Activated T-cell treated with anti-CD3 and anti-CD28 coated beads, Interleukin-2, amount 50 U/mL, for 1 hour (primary cell): ENCODE measurements at regions not wholly inside any gene's neighbourhood (a gene's known extent, or its start where the extent isn't known, plus 50 kb on each side); places are given as distances from the start of the nearest gene placed in this dataset.
"Not testable (repeated sequence)": the region's sequence is repeated elsewhere in the genome, so short reads cannot be mapped to it uniquely, and the experiment has no call there.

Source experiments
- DNase-seq: peaks from one replicate; pipeline ENCODE4 v3.0.0-alpha.2; 2020

DNA sequence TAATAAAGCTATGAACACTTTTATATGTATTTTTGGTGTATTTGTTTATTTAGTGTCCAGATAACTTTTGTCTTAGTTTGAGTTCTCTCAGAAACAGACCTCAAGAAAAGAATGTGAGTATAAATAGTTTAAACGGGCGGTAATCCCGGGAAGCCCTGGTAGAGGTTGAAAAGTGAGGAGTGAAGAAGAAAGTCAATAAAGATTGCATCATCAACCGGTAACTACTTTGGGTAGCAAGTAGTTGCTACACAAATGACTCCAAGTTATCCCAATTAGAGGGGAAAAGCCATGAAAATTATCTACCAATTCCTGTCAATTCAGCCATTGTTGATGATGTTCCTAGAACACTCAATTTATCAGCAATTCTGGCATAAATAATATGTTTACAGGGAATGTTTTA lies 870.3 kb upstream of the RAG2 start:
- no peak for DNase-seq

DNA sequence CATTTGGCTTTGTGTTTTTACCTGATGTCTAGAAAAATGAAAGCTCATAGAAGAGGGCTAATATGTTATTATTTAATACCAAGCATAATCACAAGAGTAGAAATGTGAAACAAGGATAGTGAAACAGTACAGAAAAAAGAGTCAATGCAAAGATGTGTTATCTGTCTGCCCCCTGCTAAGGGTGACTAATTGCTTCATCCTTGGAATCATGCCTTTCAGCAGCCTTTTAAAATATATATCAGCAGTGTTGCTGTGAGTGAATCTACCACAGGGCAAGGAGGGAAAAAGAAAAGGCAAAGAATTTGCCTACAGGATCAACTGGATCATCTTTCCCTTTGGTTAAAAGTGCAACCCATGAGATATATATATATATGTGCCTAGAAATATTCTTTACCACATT lies 867.2 kb upstream of the RAG2 start:
- DNase-seq, result no peak

- no peak for DNase-seq
These were observed 861.4 kb upstream of the RAG2 start for GRCh38 chr11:37459456-37459855.

DNA sequence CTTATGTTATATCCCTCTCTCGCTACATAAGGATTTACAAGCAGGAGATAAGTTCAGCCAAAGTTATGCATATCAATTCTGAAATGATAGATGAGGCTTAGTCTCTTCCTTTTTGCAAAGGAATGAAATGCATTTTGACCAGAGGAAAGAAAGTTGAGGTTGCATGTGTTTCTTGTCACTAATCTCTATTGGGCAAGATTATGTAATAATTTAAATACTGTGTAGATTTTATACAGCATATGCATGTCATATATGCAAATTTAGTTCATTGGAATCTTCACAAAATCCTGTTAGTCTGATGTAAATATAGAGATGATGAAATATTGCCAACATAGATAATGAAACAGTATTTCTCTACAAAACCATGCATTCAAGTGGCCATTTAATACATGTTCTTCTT lies 858.7 kb upstream of the RAG2 start:
- DNase-seq, result no peak

DNA sequence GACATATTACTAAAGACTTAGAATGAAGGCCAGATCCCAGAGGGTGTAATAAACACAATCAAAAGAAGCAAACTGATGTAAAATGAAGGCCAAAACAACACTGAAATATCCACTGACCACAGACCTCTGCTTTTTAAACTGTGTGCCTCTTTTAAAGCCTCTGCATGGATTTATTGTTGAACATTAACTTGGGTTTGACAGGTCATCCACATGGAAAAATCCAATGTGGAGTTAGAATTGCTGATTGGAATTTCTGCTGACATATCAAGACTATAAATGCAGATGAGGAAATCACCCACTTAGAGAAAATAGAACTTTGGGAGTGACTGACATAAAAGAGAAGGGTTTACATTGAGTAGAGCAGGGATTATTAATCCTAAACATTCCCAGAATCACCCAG lies 853.9 kb upstream of the RAG2 start:
- DNase-seq, result no peak

DNA sequence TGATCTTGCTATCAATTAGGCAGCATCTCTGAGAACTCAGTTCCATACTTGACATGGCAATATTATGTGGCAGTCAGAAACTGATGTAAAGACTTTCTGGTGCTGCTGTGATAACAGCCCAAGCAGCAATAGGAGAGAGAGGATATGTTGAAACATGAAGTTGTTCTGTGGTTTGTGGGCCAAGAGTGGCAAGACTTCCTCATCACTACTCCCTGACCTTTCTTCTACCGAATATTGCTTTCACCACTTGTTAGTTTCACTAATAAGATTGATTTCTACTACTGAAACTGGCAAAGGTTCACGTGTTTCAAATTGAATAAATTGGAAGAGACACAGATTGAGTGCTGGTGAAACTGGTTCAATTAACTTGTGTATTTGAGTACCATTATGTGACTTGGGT lies 852.6 kb upstream of the RAG2 start:
- no peak for DNase-seq

DNA sequence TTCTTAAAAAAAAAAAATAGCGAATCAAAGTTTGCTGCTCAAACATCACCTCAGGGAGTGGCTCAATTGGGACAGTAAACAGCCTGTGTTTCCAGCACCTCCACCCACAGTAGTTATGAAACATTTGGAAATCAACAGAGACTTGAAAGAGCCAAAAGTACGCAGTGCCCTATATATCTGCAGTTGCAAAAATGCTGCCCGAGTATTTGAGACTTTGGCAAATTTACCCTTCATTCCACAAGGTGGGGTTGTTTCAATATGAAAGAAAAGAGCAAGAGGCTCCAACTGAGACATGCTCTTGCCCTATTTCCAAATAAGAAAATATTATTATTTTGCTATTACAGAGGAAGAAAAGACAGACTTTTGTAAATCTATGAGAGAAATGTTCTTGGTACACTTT lies 851.1 kb upstream of the RAG2 start:
- no peak for DNase-seq

GRCh38 chr11:37442576-37442975 lies 844.5 kb upstream of the RAG2 start:
- DNase-seq, result no peak

DNA sequence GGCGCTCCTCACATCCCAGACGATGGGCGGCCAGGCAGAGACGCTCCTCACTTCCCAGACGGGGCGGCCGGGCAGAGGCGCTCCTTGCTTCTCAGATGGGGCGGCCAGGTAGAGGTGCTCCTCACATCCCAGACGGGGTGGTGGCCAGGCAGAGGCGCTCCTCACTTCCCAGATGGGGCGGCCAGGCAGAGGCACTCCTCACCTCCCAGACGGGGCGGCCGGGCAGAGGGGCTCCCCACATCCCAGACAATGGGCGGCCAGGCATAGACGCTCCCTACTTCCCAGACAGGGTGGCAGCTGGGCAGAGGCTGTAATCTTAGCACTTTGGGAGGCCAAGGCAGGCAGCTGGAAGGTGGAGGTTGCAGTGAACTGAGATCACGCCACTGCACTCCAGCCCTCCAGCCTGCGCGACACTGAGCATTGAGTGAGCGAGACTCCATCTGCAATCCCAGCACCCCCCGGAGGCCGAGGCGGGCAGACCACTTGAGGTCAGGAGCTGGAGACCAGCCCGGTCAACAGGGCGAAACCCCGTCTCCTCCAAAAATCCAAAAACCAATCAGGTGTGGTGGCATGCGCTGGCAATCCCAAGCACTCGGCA lies 833.7 kb upstream of the RAG2 start:
- DNase-seq, result not testable (repeated sequence)

GRCh38 chr11:37430966-37431632 lies 833.1 kb upstream of the RAG2 start:
- DNase-seq, result not testable (repeated sequence)

- DNase-seq, result no peak
These were observed 824.5 kb upstream of the RAG2 start for GRCh38 chr11:37422511-37422910.

- no peak for DNase-seq
These were observed 813.3 kb upstream of the RAG2 start for GRCh38 chr11:37411289-37411688.

GRCh38 chr11:37409124-37409523 lies 811.1 kb upstream of the RAG2 start:
- DNase-seq, result no peak

DNA sequence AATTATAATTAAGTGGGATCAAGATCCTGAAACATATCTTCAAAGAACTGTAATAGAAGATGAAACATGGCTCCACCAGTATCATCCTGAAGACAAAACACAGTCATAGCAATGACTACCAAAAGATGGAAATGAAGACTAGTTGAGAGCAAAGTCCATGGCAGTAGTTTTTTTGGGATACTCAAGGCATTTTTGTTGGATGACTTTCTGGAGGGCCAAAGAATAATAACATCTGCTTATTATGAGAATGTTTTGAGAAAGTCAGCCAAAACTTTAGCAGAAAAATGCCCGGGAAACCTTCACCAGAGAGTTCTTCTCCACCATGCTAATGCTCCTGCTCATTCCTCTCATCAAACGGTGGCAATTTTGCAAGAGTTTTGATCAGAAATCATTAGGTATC lies 809.4 kb upstream of the RAG2 start:
- no peak for DNase-seq

- DNase-seq, result no peak
These were observed 808.6 kb upstream of the RAG2 start for GRCh38 chr11:37406651-37407050.

GRCh38 chr11:37404231-37404630 lies 806.2 kb upstream of the RAG2 start:
- DNase-seq, result no peak

DNA sequence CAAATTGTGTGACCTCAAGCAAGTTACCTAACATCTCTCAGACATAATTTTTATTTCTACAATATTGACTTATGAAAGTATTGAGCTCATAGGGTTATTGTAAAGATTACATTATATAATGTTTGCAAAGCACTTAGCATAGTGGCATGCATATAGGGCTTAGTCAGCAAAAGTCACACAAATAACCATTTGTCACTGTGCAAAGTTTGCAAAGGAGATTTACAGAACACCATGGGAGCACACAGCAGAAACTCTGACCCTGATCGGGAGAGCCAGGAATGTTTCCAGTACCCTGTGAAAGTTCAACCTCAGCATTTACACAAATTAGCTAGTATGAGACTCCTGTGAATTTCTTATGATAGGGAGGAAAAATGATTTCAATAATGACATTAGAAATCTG lies 804.6 kb upstream of the RAG2 start:
- no peak for DNase-seq

DNA sequence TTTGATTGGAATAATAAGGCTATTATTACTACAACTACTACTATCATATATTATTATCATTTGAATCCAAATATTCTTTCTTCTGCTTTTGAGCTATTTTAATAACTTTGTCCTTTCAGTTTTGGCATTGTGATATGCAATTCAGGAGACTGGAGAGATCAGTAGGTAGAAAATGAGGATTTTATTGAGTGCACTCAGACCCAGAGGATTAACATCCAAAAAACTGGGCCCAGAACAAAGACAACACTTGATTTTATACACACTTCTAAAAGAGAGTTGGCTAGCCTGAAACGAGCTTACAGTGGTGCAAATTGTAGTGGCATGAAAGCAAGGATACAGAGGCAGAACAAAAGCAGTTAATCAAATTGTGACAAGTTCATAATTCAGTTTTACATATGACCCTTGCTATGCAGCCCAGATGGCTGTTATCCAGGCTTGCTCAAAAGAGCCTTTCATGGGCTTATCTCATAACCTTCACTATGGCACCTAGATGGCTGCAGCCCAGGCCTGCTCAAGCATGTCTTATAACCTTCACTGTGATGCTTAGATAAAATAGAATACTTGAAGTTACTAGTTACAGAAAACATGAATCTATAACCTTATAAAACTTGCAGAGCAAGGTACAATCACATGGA lies 796.3 kb upstream of the RAG2 start:
- no peak for DNase-seq

DNA sequence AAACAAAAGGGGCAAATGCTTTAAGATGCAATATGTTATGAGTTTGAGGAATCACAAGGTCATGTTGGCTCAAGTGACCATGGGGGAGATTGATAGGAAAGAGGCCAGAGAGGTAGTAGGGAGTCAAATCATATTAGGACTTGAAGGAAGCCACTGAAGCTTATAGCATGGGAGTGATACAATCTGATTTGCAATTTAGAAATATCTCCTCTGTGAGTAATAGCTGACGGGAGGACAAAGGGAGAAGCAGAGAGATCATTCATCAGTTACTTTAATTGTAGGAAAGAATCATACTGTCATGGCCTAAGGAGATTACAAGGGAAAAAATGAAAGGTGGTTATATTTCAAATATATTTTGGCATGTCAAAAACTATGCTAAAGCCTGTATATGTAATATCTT lies 793.6 kb upstream of the RAG2 start:
- DNase-seq, result no peak

GRCh38 chr11:37390576-37391083 lies 792.6 kb upstream of the RAG2 start:
- DNase-seq, result no peak

GRCh38 chr11:37378958-37379357 lies 780.9 kb upstream of the RAG2 start:
- no peak for DNase-seq

DNA sequence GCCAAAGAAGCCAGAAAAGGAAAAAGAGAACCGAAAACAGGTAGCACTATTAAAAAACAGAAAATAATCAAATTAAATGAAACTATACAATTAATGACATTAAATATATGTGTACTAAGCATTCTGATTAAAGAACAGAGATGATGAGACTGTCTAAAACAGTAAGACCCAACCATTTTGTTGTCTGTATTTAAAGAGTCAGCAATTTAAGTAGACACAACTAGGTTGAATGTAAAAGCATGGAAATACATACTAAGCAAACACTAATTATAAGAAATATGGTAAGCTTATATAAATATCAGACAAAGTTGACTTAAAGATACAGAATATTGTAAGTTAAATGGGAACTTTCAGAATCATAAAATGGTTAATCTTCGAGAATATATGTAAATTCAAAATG lies 774.6 kb upstream of the RAG2 start:
- no peak for DNase-seq

DNA sequence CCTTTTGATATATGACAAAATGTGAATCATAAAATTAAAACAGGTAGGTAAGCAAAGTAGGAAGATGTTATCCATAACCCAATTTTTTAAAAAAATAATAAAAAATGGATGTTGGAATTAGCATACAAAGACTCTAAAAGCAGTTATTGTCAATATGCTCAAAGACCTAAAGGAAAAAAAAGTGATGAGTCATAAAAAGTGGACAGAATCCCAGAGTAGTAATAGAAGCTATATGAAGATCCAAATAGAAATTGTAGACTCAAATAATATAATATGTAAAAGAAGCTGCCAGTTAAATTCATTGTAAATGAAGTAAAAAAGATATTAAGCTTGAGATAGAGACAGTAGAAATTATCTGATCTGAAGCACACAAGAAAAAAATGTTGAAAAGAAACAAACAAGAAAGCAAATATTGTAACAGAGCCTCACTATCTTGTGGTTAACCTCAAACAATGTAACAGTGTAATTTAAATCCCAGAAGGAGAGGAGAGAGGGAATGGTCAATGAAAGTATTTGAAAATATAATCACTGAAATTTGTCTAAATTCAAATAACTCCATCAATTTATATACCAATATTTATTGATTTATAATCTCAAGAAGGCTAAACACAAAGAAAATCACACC lies 773.4 kb upstream of the RAG2 start:
- no peak for DNase-seq

DNA sequence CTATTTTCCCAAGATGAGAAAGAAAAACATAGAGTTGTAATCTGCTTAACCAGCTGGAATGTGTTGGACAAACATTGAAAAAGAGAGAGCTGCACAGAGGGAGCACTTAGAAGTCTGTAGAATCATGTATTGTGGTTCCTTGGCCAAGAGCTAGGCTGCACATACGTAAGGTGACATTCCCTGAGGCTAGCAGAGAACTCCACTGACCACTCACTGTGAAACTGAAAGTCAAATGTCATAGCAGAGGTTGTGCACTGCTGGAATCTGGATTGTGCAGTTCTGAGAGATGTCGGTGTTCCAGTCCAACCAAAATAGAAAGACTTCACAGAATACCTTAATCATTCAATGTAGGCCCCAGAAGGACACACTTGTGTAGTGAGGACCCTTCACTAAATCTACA lies 772.8 kb upstream of the RAG2 start:
- no peak for DNase-seq
